GM23338 (cell line): ENCODE measurements at regions not wholly inside any gene's neighbourhood (a gene's known extent, or its start where the extent isn't known, plus 50 kb on each side); places are given as distances from the start of the nearest gene placed in this dataset.

Experiments
- ATAC-seq: fragments of 200-7000 bp; cut with Tn5 transposase; 3 replicates; pipeline ENCODE4 v1.9.1; 2020
- DNase-seq: peaks from one replicate; pipeline ENCODE4 v3.0.0-alpha.2; 2015; ENCODE audit warnings: low spot score
- H2AFZ ChIP-seq: fragments of 200-600 bp; sonication (generic); 2 replicates; pipeline ENCODE4 v1.8.0; 2016; ENCODE audit warnings: antibody characterized with exemption, mild to moderate bottlenecking, moderate library complexity
- H3F3A ChIP-seq: fragments of 200-600 bp; sonication (generic); replicated peaks from 2 replicates; pipeline ENCODE4 v1.8.0; 2017; ENCODE audit warnings: antibody characterized with exemption, mixed run types, low read depth
- H3K27ac ChIP-seq: fragments of 200-600 bp; sonication (generic); 2 replicates; pipeline ENCODE4 v1.6.1; 2016; ENCODE audit warnings: low read depth
- H3K27me3 ChIP-seq: fragments of 200-600 bp; sonication (generic); 2 replicates; pipeline ENCODE4 v1.8.0; 2016; ENCODE audit warnings: mild to moderate bottlenecking, mixed run types, moderate library complexity; ENCODE audit not compliant: insufficient read depth
- H3K36me3 ChIP-seq: fragments of 200-600 bp; sonication (generic); 2 replicates; pipeline ENCODE4 v1.8.0; 2016; ENCODE audit warnings: mild to moderate bottlenecking; ENCODE audit not compliant: insufficient read depth
- H3K4me1 ChIP-seq: fragments of 200-600 bp; sonication (generic); 2 replicates; pipeline ENCODE4 v1.8.0; 2016; ENCODE audit warnings: mild to moderate bottlenecking, moderate library complexity; ENCODE audit not compliant: insufficient read depth
- H3K4me2 ChIP-seq: fragments of 200-600 bp; sonication (generic); 2 replicates; pipeline ENCODE4 v1.7.1; 2017; ENCODE audit warnings: mixed run types
- H3K4me3 ChIP-seq: fragments of 200-600 bp; sonication (generic); 2 replicates; pipeline ENCODE4 v1.6.1; 2016; ENCODE audit warnings: mixed run types
- H3K79me2 ChIP-seq: fragments of 200-600 bp; sonication (generic); replicated peaks from 2 replicates; pipeline ENCODE4 v1.8.0; 2017; ENCODE audit warnings: mild to moderate bottlenecking; ENCODE audit not compliant: insufficient read depth
- H3K9me2 ChIP-seq: fragments of 200-600 bp; sonication (generic); 2 replicates; pipeline ENCODE4 v1.8.0; 2017; ENCODE audit not compliant: insufficient read depth
- H4K20me1 ChIP-seq: fragments of 200-600 bp; sonication (generic); replicated peaks from 2 replicates; pipeline ENCODE4 v1.8.0; 2017; ENCODE audit warnings: mild to moderate bottlenecking; ENCODE audit not compliant: insufficient read depth
- H3K27ac Mint-ChIP-seq: 2 replicates; pipeline ENCODE4 v1.8.0; 2020; ENCODE audit warnings: inconsistent platforms, mild to moderate bottlenecking, moderate library complexity, mixed read lengths
- H3K27me3 Mint-ChIP-seq: 3 replicates; pipeline ENCODE4 v1.8.0; 2022; ENCODE audit warnings: low read depth, mild to moderate bottlenecking, moderate library complexity, mixed read lengths, inconsistent platforms; ENCODE audit not compliant: insufficient read depth, poor library complexity
- H3K36me3 Mint-ChIP-seq: 3 replicates; pipeline ENCODE4 v1.8.0; 2021; ENCODE audit warnings: low read depth, mild to moderate bottlenecking, inconsistent platforms, moderate library complexity, mixed read lengths
- H3K4me1 Mint-ChIP-seq: 3 replicates; pipeline ENCODE4 v1.8.0; 2020; ENCODE audit warnings: mild to moderate bottlenecking, inconsistent platforms, mixed read lengths
- H3K4me3 Mint-ChIP-seq: 3 replicates; pipeline ENCODE4 v1.8.0; 2021; ENCODE audit warnings: moderate library complexity, mild to moderate bottlenecking, inconsistent platforms, mixed read lengths
- H3K9me3 Mint-ChIP-seq: 3 replicates; pipeline ENCODE4 v1.8.0; 2020; ENCODE audit warnings: moderate library complexity, mild to moderate bottlenecking, inconsistent platforms, mixed read lengths
- CREB1 ChIP-seq: fragments of 250-450 bp; sonication (Bioruptor Pico); IDR thresholded peaks from 2 replicates; pipeline ENCODE4 v1.5.0; 2020; ENCODE audit warnings: low read depth, mild to moderate bottlenecking, moderate library complexity
- EZH2 ChIP-seq: fragments of 200-600 bp; sonication (generic); IDR thresholded peaks from one replicate; pipeline ENCODE4 v1.8.0; 2017; ENCODE audit warnings: antibody characterized with exemption, mild to moderate bottlenecking, low read depth; ENCODE audit not compliant: unreplicated experiment
- EZH2phosphoT487 ChIP-seq: fragments of 200-600 bp; sonication (generic); IDR thresholded peaks from one replicate; pipeline ENCODE4 v1.8.1; 2018; ENCODE audit warnings: antibody characterized with exemption; ENCODE audit not compliant: unreplicated experiment
- JUNB ChIP-seq: IDR thresholded peaks from one replicate; pipeline ENCODE4 v1.6.1; 2016; ENCODE audit warnings: antibody characterized with exemption; ENCODE audit not compliant: unreplicated experiment
- NANOG ChIP-seq: IDR thresholded peaks from 2 replicates; pipeline ENCODE4 v1.6.1; 2016; ENCODE audit warnings: antibody characterized with exemption, borderline replicate concordance
- POLR2AphosphoS5 ChIP-seq: IDR thresholded peaks from 2 replicates; pipeline ENCODE4 v1.6.1; 2016; ENCODE audit warnings: antibody characterized with exemption, low read depth
- STAT1 ChIP-seq: IDR thresholded peaks from one replicate; pipeline ENCODE4 v1.6.1; 2016; ENCODE audit warnings: antibody characterized with exemption; ENCODE audit not compliant: unreplicated experiment
- ZNF114 ChIP-seq: fragments of 250-450 bp; sonication (Bioruptor Pico); IDR thresholded peaks from 2 replicates; pipeline ENCODE4 v1.5.0; 2020; ENCODE audit warnings: mild to moderate bottlenecking, moderate library complexity
- ZNF331 ChIP-seq: fragments of 250-450 bp; sonication (Bioruptor Pico); IDR thresholded peaks from 2 replicates; pipeline ENCODE4 v1.5.0; 2020; ENCODE audit warnings: low read depth, mild to moderate bottlenecking, moderate library complexity
- TF ChIP-seq, protein P1 (sequence below): IDR thresholded peaks from 2 replicates; pipeline ENCODE4 v1.6.1; 2016; ENCODE audit warnings: antibody characterized with exemption
- TF ChIP-seq, protein P2 (sequence below), 2 experiments: fragments of 200-600 bp in 1 of 2; sonication (generic) in 1 of 2; conservative IDR thresholded peaks; 2 replicates each; pipeline versions ENCODE4 v1.5.1 to v1.6.1; 2016 to 2017; ENCODE audit warnings: antibody characterized with exemption in 2 of 2, low read depth in 2 of 2, mild to moderate bottlenecking in 2 of 2, moderate library complexity in 1 of 2
- TF ChIP-seq, protein P3 (sequence below): IDR thresholded peaks from one replicate; pipeline ENCODE4 v1.6.1; 2018; ENCODE audit warnings: antibody characterized with exemption; ENCODE audit not compliant: unreplicated experiment
- TF ChIP-seq, protein P4 (sequence below): fragments of 250-450 bp; sonication (Bioruptor Pico); IDR thresholded peaks from 2 replicates; pipeline ENCODE4 v1.5.0; 2020; ENCODE audit warnings: mild to moderate bottlenecking, moderate library complexity

DNA sequence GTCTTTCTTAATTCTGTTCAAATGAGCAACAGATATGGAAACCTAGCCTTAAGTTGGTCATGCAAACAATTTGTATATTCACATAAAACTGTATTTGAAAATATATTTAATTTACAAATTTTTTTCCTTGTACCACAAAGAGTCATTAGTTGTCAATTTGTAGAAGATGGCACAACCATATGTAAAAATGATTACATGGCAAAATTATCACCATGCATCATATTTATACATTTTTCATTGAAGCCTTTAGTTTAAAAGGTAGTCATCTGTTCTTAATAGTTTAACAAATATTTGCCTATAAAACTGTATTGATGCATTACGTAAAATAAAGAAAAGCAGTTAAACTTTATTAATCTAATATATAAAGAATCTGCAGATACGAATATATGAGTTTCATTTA lies 1306.8 kb upstream of the ADGRB3 start:
- Histone ChIP-seq H3K27me3 (no peaks in the 10 kb centered on the region), H3K4me1 (no peaks in the 10 kb centered on the region), H3K4me2 (no peak overlapping the region), H3K4me3 (no peak overlapping the region), H4K20me1 (no peaks in the 10 kb centered on the region), H3F3A (no peaks in the 10 kb centered on the region), H3K9me2 (no peaks in the 10 kb centered on the region), H3K36me3 (no peaks in the 10 kb centered on the region), H2AFZ (no peak overlapping the region), H3K27ac (no peak overlapping the region), H3K79me2 (no peaks in the 10 kb centered on the region)
- no peak for DNase-seq
- H3K9me3 Mint-ChIP-seq: no peaks in the 10 kb centered on the region; the same call in 2 of the 3 replicates
- TF ChIP-seq, protein P1, sequence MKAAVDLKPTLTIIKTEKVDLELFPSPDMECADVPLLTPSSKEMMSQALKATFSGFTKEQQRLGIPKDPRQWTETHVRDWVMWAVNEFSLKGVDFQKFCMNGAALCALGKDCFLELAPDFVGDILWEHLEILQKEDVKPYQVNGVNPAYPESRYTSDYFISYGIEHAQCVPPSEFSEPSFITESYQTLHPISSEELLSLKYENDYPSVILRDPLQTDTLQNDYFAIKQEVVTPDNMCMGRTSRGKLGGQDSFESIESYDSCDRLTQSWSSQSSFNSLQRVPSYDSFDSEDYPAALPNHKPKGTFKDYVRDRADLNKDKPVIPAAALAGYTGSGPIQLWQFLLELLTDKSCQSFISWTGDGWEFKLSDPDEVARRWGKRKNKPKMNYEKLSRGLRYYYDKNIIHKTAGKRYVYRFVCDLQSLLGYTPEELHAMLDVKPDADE: no peak
- TF ChIP-seq POLR2AphosphoS5: no peak
- TF ChIP-seq, protein P2, sequence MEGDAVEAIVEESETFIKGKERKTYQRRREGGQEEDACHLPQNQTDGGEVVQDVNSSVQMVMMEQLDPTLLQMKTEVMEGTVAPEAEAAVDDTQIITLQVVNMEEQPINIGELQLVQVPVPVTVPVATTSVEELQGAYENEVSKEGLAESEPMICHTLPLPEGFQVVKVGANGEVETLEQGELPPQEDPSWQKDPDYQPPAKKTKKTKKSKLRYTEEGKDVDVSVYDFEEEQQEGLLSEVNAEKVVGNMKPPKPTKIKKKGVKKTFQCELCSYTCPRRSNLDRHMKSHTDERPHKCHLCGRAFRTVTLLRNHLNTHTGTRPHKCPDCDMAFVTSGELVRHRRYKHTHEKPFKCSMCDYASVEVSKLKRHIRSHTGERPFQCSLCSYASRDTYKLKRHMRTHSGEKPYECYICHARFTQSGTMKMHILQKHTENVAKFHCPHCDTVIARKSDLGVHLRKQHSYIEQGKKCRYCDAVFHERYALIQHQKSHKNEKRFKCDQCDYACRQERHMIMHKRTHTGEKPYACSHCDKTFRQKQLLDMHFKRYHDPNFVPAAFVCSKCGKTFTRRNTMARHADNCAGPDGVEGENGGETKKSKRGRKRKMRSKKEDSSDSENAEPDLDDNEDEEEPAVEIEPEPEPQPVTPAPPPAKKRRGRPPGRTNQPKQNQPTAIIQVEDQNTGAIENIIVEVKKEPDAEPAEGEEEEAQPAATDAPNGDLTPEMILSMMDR (conservative IDR thresholded peaks at IDR 0.05; ENCODE audit: low read depth in 2 of 2): no peak
- no peak for TF ChIP-seq STAT1
- no peak for TF ChIP-seq EZH2
- TF ChIP-seq ZNF114: no peak
- no peak for TF ChIP-seq EZH2phosphoT487
- no peak for TF ChIP-seq NANOG
- no peak for TF ChIP-seq JUNB
- no peak for TF ChIP-seq ZNF331 (CRISPR knock-in tag)
- TF ChIP-seq, protein P3, sequence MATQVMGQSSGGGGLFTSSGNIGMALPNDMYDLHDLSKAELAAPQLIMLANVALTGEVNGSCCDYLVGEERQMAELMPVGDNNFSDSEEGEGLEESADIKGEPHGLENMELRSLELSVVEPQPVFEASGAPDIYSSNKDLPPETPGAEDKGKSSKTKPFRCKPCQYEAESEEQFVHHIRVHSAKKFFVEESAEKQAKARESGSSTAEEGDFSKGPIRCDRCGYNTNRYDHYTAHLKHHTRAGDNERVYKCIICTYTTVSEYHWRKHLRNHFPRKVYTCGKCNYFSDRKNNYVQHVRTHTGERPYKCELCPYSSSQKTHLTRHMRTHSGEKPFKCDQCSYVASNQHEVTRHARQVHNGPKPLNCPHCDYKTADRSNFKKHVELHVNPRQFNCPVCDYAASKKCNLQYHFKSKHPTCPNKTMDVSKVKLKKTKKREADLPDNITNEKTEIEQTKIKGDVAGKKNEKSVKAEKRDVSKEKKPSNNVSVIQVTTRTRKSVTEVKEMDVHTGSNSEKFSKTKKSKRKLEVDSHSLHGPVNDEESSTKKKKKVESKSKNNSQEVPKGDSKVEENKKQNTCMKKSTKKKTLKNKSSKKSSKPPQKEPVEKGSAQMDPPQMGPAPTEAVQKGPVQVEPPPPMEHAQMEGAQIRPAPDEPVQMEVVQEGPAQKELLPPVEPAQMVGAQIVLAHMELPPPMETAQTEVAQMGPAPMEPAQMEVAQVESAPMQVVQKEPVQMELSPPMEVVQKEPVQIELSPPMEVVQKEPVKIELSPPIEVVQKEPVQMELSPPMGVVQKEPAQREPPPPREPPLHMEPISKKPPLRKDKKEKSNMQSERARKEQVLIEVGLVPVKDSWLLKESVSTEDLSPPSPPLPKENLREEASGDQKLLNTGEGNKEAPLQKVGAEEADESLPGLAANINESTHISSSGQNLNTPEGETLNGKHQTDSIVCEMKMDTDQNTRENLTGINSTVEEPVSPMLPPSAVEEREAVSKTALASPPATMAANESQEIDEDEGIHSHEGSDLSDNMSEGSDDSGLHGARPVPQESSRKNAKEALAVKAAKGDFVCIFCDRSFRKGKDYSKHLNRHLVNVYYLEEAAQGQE: no peak
- TF ChIP-seq CREB1: no peak
- TF ChIP-seq, protein P4, sequence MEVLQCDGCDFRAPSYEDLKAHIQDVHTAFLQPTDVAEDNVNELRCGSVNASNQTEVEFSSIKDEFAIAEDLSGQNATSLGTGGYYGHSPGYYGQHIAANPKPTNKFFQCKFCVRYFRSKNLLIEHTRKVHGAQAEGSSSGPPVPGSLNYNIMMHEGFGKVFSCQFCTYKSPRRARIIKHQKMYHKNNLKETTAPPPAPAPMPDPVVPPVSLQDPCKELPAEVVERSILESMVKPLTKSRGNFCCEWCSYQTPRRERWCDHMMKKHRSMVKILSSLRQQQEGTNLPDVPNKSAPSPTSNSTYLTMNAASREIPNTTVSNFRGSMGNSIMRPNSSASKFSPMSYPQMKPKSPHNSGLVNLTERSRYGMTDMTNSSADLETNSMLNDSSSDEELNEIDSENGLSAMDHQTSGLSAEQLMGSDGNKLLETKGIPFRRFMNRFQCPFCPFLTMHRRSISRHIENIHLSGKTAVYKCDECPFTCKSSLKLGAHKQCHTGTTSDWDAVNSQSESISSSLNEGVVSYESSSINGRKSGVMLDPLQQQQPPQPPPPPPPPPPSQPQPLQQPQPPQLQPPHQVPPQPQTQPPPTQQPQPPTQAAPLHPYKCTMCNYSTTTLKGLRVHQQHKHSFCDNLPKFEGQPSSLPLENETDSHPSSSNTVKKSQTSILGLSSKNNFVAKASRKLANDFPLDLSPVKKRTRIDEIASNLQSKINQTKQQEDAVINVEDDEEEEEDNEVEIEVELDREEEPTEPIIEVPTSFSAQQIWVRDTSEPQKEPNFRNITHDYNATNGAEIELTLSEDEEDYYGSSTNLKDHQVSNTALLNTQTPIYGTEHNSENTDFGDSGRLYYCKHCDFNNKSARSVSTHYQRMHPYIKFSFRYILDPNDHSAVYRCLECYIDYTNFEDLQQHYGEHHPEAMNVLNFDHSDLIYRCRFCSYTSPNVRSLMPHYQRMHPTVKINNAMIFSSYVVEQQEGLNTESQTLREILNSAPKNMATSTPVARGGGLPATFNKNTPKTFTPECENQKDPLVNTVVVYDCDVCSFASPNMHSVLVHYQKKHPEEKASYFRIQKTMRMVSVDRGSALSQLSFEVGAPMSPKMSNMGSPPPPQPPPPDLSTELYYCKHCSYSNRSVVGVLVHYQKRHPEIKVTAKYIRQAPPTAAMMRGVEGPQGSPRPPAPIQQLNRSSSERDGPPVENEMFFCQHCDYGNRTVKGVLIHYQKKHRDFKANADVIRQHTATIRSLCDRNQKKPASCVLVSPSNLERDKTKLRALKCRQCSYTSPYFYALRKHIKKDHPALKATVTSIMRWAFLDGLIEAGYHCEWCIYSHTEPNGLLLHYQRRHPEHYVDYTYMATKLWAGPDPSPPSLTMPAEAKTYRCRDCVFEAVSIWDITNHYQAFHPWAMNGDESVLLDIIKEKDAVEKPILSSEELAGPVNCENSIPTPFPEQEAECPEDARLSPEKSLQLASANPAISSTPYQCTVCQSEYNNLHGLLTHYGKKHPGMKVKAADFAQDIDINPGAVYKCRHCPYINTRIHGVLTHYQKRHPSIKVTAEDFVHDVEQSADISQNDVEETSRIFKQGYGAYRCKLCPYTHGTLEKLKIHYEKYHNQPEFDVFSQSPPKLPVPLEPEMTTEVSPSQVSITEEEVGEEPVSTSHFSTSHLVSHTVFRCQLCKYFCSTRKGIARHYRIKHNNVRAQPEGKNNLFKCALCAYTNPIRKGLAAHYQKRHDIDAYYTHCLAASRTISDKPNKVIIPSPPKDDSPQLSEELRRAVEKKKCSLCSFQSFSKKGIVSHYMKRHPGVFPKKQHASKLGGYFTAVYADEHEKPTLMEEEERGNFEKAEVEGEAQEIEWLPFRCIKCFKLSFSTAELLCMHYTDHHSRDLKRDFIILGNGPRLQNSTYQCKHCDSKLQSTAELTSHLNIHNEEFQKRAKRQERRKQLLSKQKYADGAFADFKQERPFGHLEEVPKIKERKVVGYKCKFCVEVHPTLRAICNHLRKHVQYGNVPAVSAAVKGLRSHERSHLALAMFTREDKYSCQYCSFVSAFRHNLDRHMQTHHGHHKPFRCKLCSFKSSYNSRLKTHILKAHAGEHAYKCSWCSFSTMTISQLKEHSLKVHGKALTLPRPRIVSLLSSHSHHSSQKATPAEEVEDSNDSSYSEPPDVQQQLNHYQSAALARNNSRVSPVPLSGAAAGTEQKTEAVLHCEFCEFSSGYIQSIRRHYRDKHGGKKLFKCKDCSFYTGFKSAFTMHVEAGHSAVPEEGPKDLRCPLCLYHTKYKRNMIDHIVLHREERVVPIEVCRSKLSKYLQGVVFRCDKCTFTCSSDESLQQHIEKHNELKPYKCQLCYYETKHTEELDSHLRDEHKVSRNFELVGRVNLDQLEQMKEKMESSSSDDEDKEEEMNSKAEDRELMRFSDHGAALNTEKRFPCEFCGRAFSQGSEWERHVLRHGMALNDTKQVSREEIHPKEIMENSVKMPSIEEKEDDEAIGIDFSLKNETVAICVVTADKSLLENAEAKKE (CRISPR knock-in tag): no peak
- no peaks in the 10 kb centered on the region for H3K4me1 Mint-ChIP-seq
- no peak overlapping the region for H3K27ac Mint-ChIP-seq
- no peak for ATAC-seq
- no peak overlapping the region for H3K4me3 Mint-ChIP-seq
- H3K36me3 Mint-ChIP-seq: no peaks in the 10 kb centered on the region
- H3K27me3 Mint-ChIP-seq: no peaks in the 10 kb centered on the region
